ENCODE measurements at regions not wholly inside any gene's neighbourhood (a gene's known extent, or its start where the extent isn't known, plus 50 kb on each side); places are given as distances from the start of the nearest gene placed in this dataset.

- TF ChIP-seq CTCF (IDR thresholded peaks at IDR 0.05; ENCODE audit: insufficient read depth, low read length, poor library complexity, severe bottlenecking) = no peak
- TF ChIP-seq EZH2phosphoT487 (conservative IDR thresholded peaks at IDR 0.05; ENCODE audit: low read length) = no peak
Observed at GRCh38 chr11:104320097-104320496, 156.2 kb upstream of the PDGFD start.

Data from SU-DHL-6 (cell line).